NT2/D1 (cell line): ENCODE measurements at regions not wholly inside any gene's neighbourhood (a gene's known extent, or its start where the extent isn't known, plus 50 kb on each side); places are given as distances from the start of the nearest gene placed in this dataset.

Source experiments
- SUZ12 ChIP-seq: IDR thresholded peaks from 2 replicates; pipeline ENCODE4 v1.6.1; 2011; ENCODE audit not compliant: insufficient read length, insufficient read depth; ENCODE audit errors: extremely low read depth
- YY1 ChIP-seq: IDR thresholded peaks from 2 replicates; pipeline ENCODE4 v1.6.1; 2011; ENCODE audit not compliant: insufficient read length, insufficient read depth
- ZNF274 ChIP-seq: IDR thresholded peaks from 2 replicates; pipeline ENCODE4 v1.6.1; 2011; ENCODE audit warnings: mild to moderate bottlenecking, low read depth, low read length

DNA sequence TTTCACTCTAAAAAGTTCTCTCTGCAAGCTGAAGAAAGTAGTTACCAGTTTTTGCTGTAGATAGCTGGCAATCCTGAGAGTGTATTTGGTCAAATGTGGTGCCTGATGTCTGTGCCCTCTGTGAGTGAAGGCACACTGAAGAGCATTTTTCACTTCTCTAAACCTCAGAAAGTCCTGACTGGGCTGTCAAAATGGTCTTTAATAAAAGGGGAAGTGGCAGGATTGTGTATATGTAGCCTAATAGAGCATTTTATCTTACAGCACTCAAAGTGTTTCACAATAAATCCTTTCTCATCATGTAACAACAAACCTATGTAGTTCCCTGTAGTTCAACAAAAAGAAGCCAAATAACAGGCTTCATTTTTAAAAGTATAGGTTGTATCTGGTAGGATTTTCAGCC lies 1552.3 kb upstream of the SLC39A10 start:
- no peak for TF ChIP-seq YY1
- no peak for TF ChIP-seq ZNF274
- no peak for TF ChIP-seq SUZ12
